Lower lobe of right lung (tissue), 2 donors: ENCODE measurements at regions not wholly inside any gene's neighbourhood (a gene's known extent, or its start where the extent isn't known, plus 50 kb on each side); places are given as distances from the start of the nearest gene placed in this dataset.

ENCODE experiments used
- ATAC-seq, 2 donors: fragments of 200-7000 bp; cut with Tn5 transposase; one replicate each; pipeline ENCODE4 v1.9.1; 2020 to 2022; ENCODE audit warnings: mild to moderate bottlenecking in 2 of 2, moderate library complexity in 2 of 2
- DNase-seq: peaks from one replicate; pipeline ENCODE4 v3.0.0-alpha.2; 2020
- H3K27ac ChIP-seq: fragments of 200-600 bp; one replicate; pipeline ENCODE4 v1.8.0; 2022
- H3K27me3 ChIP-seq: fragments of 200-600 bp; one replicate; pipeline ENCODE4 v1.8.0; 2022; ENCODE audit warnings: low read depth
- H3K36me3 ChIP-seq: fragments of 200-600 bp; one replicate; pipeline ENCODE4 v1.8.0; 2022; ENCODE audit warnings: mild to moderate bottlenecking
- H3K4me1 ChIP-seq: fragments of 200-600 bp; one replicate; pipeline ENCODE4 v1.8.0; 2022
- H3K4me3 ChIP-seq: fragments of 200-600 bp; one replicate; pipeline ENCODE4 v1.8.0; 2022; ENCODE audit warnings: mild to moderate bottlenecking
- H3K9me3 ChIP-seq: fragments of 200-600 bp; one replicate; pipeline ENCODE4 v1.8.0; 2022
- intact Hi-C: fragments of 100-400 bp; cut with DNase I; formaldehyde crosslinking; loops from one replicate; pipeline ENCODE4 v1.11.0; 2022
- TF ChIP-seq, protein P1 (sequence below): fragments of 200-600 bp; IDR thresholded peaks from one replicate; pipeline ENCODE4 v1.8.0; 2022; ENCODE audit warnings: antibody characterized with exemption, mild to moderate bottlenecking
- donor health status: DM: no; HTN: yes; CAD: no; lungs with severe emphysema.

- H3K36me3 ChIP-seq: no peaks in the 10 kb centered on the region
- intact Hi-C loops: no loop called here
Observed at GRCh38 chr9:36728651-36729520, 156.2 kb downstream of the MELK start.

DNA sequence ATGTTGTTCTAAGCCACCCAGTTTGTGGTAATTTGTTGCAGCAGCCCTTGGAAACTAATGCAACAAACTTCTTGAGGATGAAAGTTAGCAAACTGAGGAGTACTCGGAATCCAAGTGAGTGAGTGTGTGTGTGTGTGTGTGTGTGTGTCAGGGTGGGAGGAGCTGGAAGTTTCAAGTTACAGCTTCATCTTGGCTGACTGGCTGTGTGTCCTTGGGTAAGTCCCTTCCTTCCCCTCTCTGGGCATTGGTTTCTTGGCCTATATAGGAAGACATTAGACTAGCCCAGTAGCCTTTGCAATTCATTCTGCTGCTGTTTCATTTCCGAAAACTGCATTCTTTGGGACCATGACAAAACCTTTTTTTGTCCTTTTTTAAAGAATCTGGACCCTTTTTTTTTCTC is 157.2 kb downstream of the MELK start:
- Histone ChIP-seq H3K4me1 (no peaks in the 10 kb centered on the region), H3K4me3 (no peak overlapping the region), H3K27ac (no peak overlapping the region), H3K36me3 (no peaks in the 10 kb centered on the region), H3K9me3 (no peaks in the 10 kb centered on the region), H3K27me3 (no peaks in the 10 kb centered on the region)
- TF ChIP-seq, protein P1, sequence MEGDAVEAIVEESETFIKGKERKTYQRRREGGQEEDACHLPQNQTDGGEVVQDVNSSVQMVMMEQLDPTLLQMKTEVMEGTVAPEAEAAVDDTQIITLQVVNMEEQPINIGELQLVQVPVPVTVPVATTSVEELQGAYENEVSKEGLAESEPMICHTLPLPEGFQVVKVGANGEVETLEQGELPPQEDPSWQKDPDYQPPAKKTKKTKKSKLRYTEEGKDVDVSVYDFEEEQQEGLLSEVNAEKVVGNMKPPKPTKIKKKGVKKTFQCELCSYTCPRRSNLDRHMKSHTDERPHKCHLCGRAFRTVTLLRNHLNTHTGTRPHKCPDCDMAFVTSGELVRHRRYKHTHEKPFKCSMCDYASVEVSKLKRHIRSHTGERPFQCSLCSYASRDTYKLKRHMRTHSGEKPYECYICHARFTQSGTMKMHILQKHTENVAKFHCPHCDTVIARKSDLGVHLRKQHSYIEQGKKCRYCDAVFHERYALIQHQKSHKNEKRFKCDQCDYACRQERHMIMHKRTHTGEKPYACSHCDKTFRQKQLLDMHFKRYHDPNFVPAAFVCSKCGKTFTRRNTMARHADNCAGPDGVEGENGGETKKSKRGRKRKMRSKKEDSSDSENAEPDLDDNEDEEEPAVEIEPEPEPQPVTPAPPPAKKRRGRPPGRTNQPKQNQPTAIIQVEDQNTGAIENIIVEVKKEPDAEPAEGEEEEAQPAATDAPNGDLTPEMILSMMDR: no peak
- no peak for DNase-seq
- intact Hi-C loops: no loop called here
- no peak for ATAC-seq

More at GRCh38 chr9:36728651-36729520, 156.2 kb downstream of the MELK start:
- H3K4me3 ChIP-seq: no peak overlapping the region
- TF ChIP-seq, protein P1: peak; percentile 63
- H3K27me3 ChIP-seq: no peaks in the 10 kb centered on the region
- H3K4me1 ChIP-seq: no peaks in the 10 kb centered on the region
- peak; percentile 69 for DNase-seq
- H3K27ac ChIP-seq: no peak overlapping the region
- ATAC-seq: peak in 1 of 2 donors; percentile 62
- no peaks in the 10 kb centered on the region for H3K9me3 ChIP-seq

DNA sequence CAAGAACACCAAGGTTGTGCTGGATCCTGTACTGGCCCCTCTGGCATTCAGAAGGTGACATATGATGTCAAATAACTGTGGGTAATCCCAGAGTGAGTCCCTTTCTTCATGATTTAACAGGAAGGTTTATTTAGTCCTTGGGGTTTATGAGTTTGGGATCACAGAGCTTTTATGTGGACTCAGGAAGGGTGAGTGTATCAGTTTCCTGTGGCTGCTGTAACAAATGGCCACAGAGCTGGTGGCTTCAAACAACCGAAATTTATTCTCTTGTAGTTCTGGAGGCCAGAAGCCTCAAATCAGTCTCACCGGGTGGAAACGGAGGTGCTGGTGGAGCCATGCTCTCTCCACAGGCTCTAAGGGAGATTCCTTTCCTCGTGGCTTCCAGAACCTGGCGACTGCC is 157.7 kb downstream of the MELK start:
- Histone ChIP-seq H3K36me3 (no peaks in the 10 kb centered on the region), H3K27me3 (no peaks in the 10 kb centered on the region), H3K9me3 (no peaks in the 10 kb centered on the region), H3K4me1 (no peaks in the 10 kb centered on the region), H3K27ac (no peak overlapping the region), H3K4me3 (no peak overlapping the region)
- intact Hi-C loops: no loop called here
- TF ChIP-seq, protein P1: no peak
- ATAC-seq: no peak
- no peak for DNase-seq

DNA sequence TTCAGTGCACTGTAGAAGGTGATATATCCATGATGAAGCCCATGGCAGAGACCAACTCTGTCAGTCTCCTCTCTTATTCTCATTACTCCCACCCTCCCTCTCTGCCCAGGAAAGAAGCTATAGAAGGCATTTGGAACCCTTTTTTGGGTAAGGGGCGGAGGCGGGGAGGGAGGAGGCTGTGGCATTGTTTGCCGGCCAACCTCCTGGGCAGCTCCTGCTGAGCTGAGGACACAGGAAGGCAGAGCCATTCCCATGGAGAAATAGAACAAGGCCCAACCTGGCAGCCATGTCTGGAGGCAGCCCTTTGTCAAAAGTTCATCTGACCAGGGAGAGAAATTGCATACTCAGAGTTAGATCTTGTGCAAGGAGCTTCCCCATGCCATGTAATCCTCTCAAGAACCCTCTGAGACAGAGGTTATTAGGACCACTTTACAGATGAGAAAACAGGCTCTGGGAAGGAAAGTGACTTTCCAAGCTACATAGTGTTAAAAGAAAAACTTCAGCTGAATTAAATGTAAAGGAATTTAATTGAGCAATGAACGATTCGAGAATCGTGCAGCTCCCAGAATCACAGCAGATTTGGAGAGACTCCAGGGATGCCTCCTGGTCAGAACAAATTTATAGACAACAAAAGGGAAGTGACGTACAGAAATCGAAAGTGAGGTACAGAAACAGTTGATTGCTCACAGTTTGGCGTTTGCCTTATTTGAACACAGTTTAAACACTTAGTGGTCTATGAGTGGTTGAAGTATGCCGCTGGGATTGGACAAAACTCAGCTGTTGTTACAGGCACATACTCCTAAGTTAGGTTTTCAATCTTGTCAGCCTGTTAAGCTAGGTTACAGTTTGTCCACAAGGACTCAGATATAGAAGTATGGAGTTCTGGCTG is 158.6 kb downstream of the MELK start:
- no peaks in the 10 kb centered on the region for H3K27me3 ChIP-seq
- ATAC-seq (peak; percentile 55 to 81), DNase-seq (no peak)
- no peaks in the 10 kb centered on the region for H3K4me1 ChIP-seq
- intact Hi-C loops: no loop called here
- TF ChIP-seq, protein P1: no peak
- no peaks in the 10 kb centered on the region for H3K36me3 ChIP-seq
- H3K27ac ChIP-seq: no peak overlapping the region
- no peak overlapping the region for H3K4me3 ChIP-seq
- H3K9me3 ChIP-seq: no peaks in the 10 kb centered on the region

GRCh38 chr9:36734737-36735136 is 162.0 kb downstream of the MELK start:
- peaks cover 12% of the 10 kb centered on the region for H3K27me3 ChIP-seq
- no peaks in the 10 kb centered on the region for H3K36me3 ChIP-seq
- peaks cover 6% of the 10 kb centered on the region for H3K4me1 ChIP-seq
- TF ChIP-seq, protein P1: no peak
- no peaks in the 10 kb centered on the region for H3K9me3 ChIP-seq
- intact Hi-C loops: no loop called here
- no peak overlapping the region for H3K27ac ChIP-seq
- ATAC-seq (peak in 1 of 2 donors; percentile 6), DNase-seq (no peak)
- no peak overlapping the region for H3K4me3 ChIP-seq
